ENCODE measurements at regions not wholly inside any gene's neighbourhood (a gene's known extent, or its start where the extent isn't known, plus 50 kb on each side); places are given as distances from the start of the nearest gene placed in this dataset.

GRCh38 chr1:208503787-208504186 is 259.6 kb upstream of the PLXNA2 start:
- DNase-seq (ENCODE audit: low read depth), result no peak
- H3K4me3 ChIP-seq (ENCODE audit: low read length), result no peak overlapping the region
- TF ChIP-seq CTCF (IDR thresholded peaks at IDR 0.05; ENCODE audit: insufficient read depth, low read depth, low read length, missing control alignments), result no peak

- no peak overlapping the region for H3K4me3 ChIP-seq (ENCODE audit: low read length)
- DNase-seq (ENCODE audit: low read depth), result no peak
- no peak for TF ChIP-seq CTCF (IDR thresholded peaks at IDR 0.05; ENCODE audit: insufficient read depth, low read depth, low read length, missing control alignments)
Observed at GRCh38 chr1:208506812-208507211, 262.6 kb upstream of the PLXNA2 start.

GRCh38 chr1:208509072-208509471 is 264.9 kb upstream of the PLXNA2 start:
- TF ChIP-seq CTCF (IDR thresholded peaks at IDR 0.05; ENCODE audit: insufficient read depth, low read depth, low read length, missing control alignments), result no peak
- DNase-seq (ENCODE audit: low read depth), result no peak
- H3K4me3 ChIP-seq (ENCODE audit: low read length), result no peak overlapping the region

GRCh38 chr1:208510192-208510952 is 266.2 kb upstream of the PLXNA2 start:
- no peak overlapping the region for H3K4me3 ChIP-seq (ENCODE audit: low read length)
- peak; percentile 38 for DNase-seq (ENCODE audit: low read depth)
- no peak for TF ChIP-seq CTCF (IDR thresholded peaks at IDR 0.05; ENCODE audit: insufficient read depth, low read depth, low read length, missing control alignments)

GRCh38 chr1:208511242-208511860 is 267.2 kb upstream of the PLXNA2 start:
- TF ChIP-seq CTCF (IDR thresholded peaks at IDR 0.05; ENCODE audit: insufficient read depth, low read depth, low read length, missing control alignments), result no peak
- H3K4me3 ChIP-seq (ENCODE audit: low read length), result no peak overlapping the region
- no peak for DNase-seq (ENCODE audit: low read depth)

GRCh38 chr1:208513799-208514198 is 269.6 kb upstream of the PLXNA2 start:
- no peak overlapping the region for H3K4me3 ChIP-seq (ENCODE audit: low read length)
- DNase-seq (ENCODE audit: low read depth), result no peak
- TF ChIP-seq CTCF (IDR thresholded peaks at IDR 0.05; ENCODE audit: insufficient read depth, low read depth, low read length, missing control alignments), result no peak
